ENCODE measurements at regions not wholly inside any gene's neighbourhood (a gene's known extent, or its start where the extent isn't known, plus 50 kb on each side); places are given as distances from the start of the nearest gene placed in this dataset.

GRCh38 chr9:117963493-117964090, 259.4 kb downstream of the TLR4 start:
- H3K4me3 Mint-ChIP-seq, result no peak overlapping the region
- peaks cover 58% of the 10 kb centered on the region for H3K9me3 Mint-ChIP-seq
- H3K36me3 Mint-ChIP-seq (ENCODE audit: low read depth), result no peaks in the 10 kb centered on the region
- Histone ChIP-seq H3K27ac (ENCODE audit: low read depth) (no peak overlapping the region), H2AFZ (peak overlapping the region; percentile 64; the same call in 1 of the 2 replicates), H3K27me3 (ENCODE audit: insufficient read depth) (no peaks in the 10 kb centered on the region), H3K9me2 (ENCODE audit: insufficient read depth) (peaks cover 6% of the 10 kb centered on the region), H3K79me2 (replicated peaks; ENCODE audit: insufficient read depth) (no peaks in the 10 kb centered on the region), H3K4me2 (no peak overlapping the region), H3K4me1 (ENCODE audit: insufficient read depth) (0 out of 2 replicates have a peak, but pooled peaks cover 9% of the 10 kb centered on the region), H3F3A (replicated peaks; ENCODE audit: low read depth) (no peaks in the 10 kb centered on the region), H3K36me3 (ENCODE audit: insufficient read depth) (no peaks in the 10 kb centered on the region), H4K20me1 (replicated peaks; ENCODE audit: insufficient read depth) (no peaks in the 10 kb centered on the region), H3K4me3 (no peak overlapping the region)
- H3K4me1 Mint-ChIP-seq, result peaks cover 4% of the 10 kb centered on the region; the same call in 1 of the 3 replicates
- peak; percentile 17 for DNase-seq (ENCODE audit: low spot score)
- no peak overlapping the region for H3K27ac Mint-ChIP-seq
- peak; percentile 57 for ATAC-seq
- no peak for TF ChIP-seq NANOG (IDR thresholded peaks at IDR 0.05; ENCODE audit: borderline replicate concordance)
- TF ChIP-seq JUNB (IDR thresholded peaks at IDR 0.05; ENCODE audit: unreplicated experiment), result no peak
- no peak for TF ChIP-seq ZNF331 (CRISPR knock-in tag; IDR thresholded peaks at IDR 0.05; ENCODE audit: low read depth)
- no peak for TF ChIP-seq ZNF462 (CRISPR knock-in tag; IDR thresholded peaks at IDR 0.05)
- TF ChIP-seq ZNF114 (CRISPR knock-in tag; IDR thresholded peaks at IDR 0.05), result no peak
- no peaks in the 10 kb centered on the region for H3K27me3 Mint-ChIP-seq (ENCODE audit: insufficient read depth, low read depth, poor library complexity)

Measured in GM23338 (cell line).